H1 (cell line): ENCODE measurements at regions not wholly inside any gene's neighbourhood (a gene's known extent, or its start where the extent isn't known, plus 50 kb on each side); places are given as distances from the start of the nearest gene placed in this dataset.

Experiments used
- CTCF ChIA-PET: fragments of 300-600 bp; sonication (Branson Sonifier 250); formaldehyde crosslinking; loops from one replicate; lab custom pipeline; 2021; ENCODE audit not compliant: partially characterized antibody; lab: Charles Lee
- POLR2A ChIA-PET: fragments of 300-600 bp; sonication (Branson Sonifier 250); formaldehyde crosslinking; loops from one replicate; lab custom pipeline; 2021; ENCODE audit warnings: inconsistent platforms; ENCODE audit not compliant: partially characterized antibody; lab: Charles Lee
- DNase-seq, 2 experiments: peaks; one replicate each; pipeline versions ENCODE4 v3.0.0 to v3.0.0-alpha.2; 2010 to 2022; ENCODE audit warnings: low spot score in 2 of 2, low read depth in 1 of 2, mixed read lengths in 1 of 2
- FAIRE-seq: peaks from 2 replicates; lab custom pipeline; 2011; peaks lifted over from hg19 to GRCh38; lab: Jason Lieb, UNC
- H2AFZ ChIP-seq: 2 replicates; pipeline ENCODE4 v1.8.1; 2012; ENCODE audit warnings: low read length, inconsistent platforms
- H2AK5ac ChIP-seq: 2 replicates; pipeline ENCODE4 v1.6.1; 2013; ENCODE audit warnings: low read depth, low read length
- H2BK120ac ChIP-seq: replicated peaks from 2 replicates; pipeline ENCODE3; 2013; ENCODE audit warnings: low read depth, low read length, inconsistent platforms
- H2BK12ac ChIP-seq: 2 replicates; pipeline ENCODE4 v1.6.1; 2013; ENCODE audit warnings: low read depth, low read length
- H2BK15ac ChIP-seq: 2 replicates; pipeline ENCODE4 v1.6.1; 2013; ENCODE audit warnings: low read length
- H2BK20ac ChIP-seq: 2 replicates; pipeline ENCODE4 v1.6.1; 2013; ENCODE audit warnings: low read length
- H2BK5ac ChIP-seq: 2 replicates; pipeline ENCODE4 v1.6.1; 2013; ENCODE audit warnings: low read depth, low read length
- H3K14ac ChIP-seq: 2 replicates; pipeline ENCODE4 v1.6.1; 2013; ENCODE audit warnings: inconsistent platforms; ENCODE audit not compliant: insufficient read length
- H3K18ac ChIP-seq: 2 replicates; pipeline ENCODE4 v1.6.1; 2013; ENCODE audit warnings: low read length; ENCODE audit errors: extremely low read depth
- H3K23ac ChIP-seq: 2 replicates; pipeline ENCODE4 v1.6.1; 2013; ENCODE audit warnings: inconsistent platforms; ENCODE audit not compliant: insufficient read length
- H3K23me2 ChIP-seq: 2 replicates; pipeline ENCODE4 v1.6.1; 2013; ENCODE audit warnings: low read depth, low read length
- H3K27ac ChIP-seq: 2 replicates; pipeline ENCODE4 v1.6.1; 2011; ENCODE audit warnings: low read depth, low read length, inconsistent platforms
- H3K27me3 ChIP-seq, 4 experiments: replicated peaks in 1 of 4; 1 replicate in 1 of 4; 2 replicates in 3 of 4; pipeline versions ENCODE4 v1.6.1 to v1.8.1; 2011 to 2013; ENCODE audit warnings: low read length in 3 of 4, mild to moderate bottlenecking in 3 of 4, inconsistent platforms in 2 of 4, mixed read lengths in 2 of 4, moderate library complexity in 1 of 4; ENCODE audit not compliant: control insufficient read depth in 3 of 4, insufficient read depth in 3 of 4; ENCODE audit errors: extremely low read depth in 1 of 4
- H3K36me3 ChIP-seq, 4 experiments: 2 replicates each; pipeline versions ENCODE4 v1.6.1 to v1.8.1; 2011 to 2013; ENCODE audit warnings: mild to moderate bottlenecking in 4 of 4, low read length in 3 of 4, moderate library complexity in 2 of 4, control low read depth in 1 of 4, inconsistent platforms in 1 of 4; ENCODE audit not compliant: insufficient read depth in 4 of 4, control insufficient read depth in 2 of 4
- H3K4ac ChIP-seq: replicated peaks from 2 replicates; pipeline ENCODE3; 2013; ENCODE audit warnings: low read length, low read depth, mixed read lengths, inconsistent platforms; ENCODE audit not compliant: insufficient read length
- H3K4me1 ChIP-seq, 4 experiments: replicated peaks in 1 of 4; 1 replicate in 1 of 4; 2 replicates in 3 of 4; pipeline versions ENCODE4 v1.6.1 to v1.8.1; 2011 to 2013; ENCODE audit warnings: low read length in 3 of 4, inconsistent platforms in 2 of 4, mixed read lengths in 1 of 4; ENCODE audit not compliant: insufficient read depth in 4 of 4, control insufficient read depth in 3 of 4
- H3K4me2 ChIP-seq, 2 experiments: 2 replicates each; pipeline versions ENCODE4 v1.6.1 to v1.8.1; 2011 to 2013; ENCODE audit warnings: low read depth in 2 of 2, low read length in 2 of 2, control low read depth in 1 of 2, inconsistent platforms in 1 of 2, mild to moderate bottlenecking in 1 of 2; ENCODE audit not compliant: insufficient read depth in 1 of 2
- H3K4me3 ChIP-seq, 4 experiments: fragments of 200-600, 300-600 bp in 1 of 4; sonication (generic), shearing (Covaris generic), sonication (Bioruptor Twin) in 1 of 4; 2 replicates each; pipeline versions ENCODE4 v1.5.1 to v1.8.1; 2011 to 2016; ENCODE audit warnings: low read length in 4 of 4, low read depth in 3 of 4, control low read depth in 2 of 4, inconsistent platforms in 2 of 4, mild to moderate bottlenecking in 2 of 4, mixed read lengths in 1 of 4, moderate library complexity in 1 of 4; ENCODE audit not compliant: insufficient read depth in 2 of 4; ENCODE audit errors: extremely low read depth in 1 of 4
- H3K56ac ChIP-seq: replicated peaks from 2 replicates; pipeline ENCODE3; 2013; ENCODE audit warnings: low read depth, mild to moderate bottlenecking, mixed read lengths, low read length, inconsistent platforms; ENCODE audit not compliant: insufficient read length
- H3K79me1 ChIP-seq: 2 replicates; pipeline ENCODE4 v1.6.1; 2013; ENCODE audit warnings: low read depth, low read length, control low read depth
- H3K79me2 ChIP-seq, 2 experiments: 2 replicates each; pipeline versions ENCODE4 v1.6.1 to v1.8.1; 2012 to 2013; ENCODE audit warnings: low read length in 2 of 2, mild to moderate bottlenecking in 2 of 2, inconsistent platforms in 1 of 2; ENCODE audit not compliant: insufficient read depth in 2 of 2, control insufficient read depth in 1 of 2
- H3K9ac ChIP-seq, 4 experiments: replicated peaks in 1 of 4; 1 replicate in 1 of 4; 2 replicates in 3 of 4; pipeline versions ENCODE4 v1.6.1 to v1.8.1; 2011 to 2013; ENCODE audit warnings: low read depth in 3 of 4, low read length in 3 of 4, control low read depth in 2 of 4, mild to moderate bottlenecking in 2 of 4, moderate library complexity in 2 of 4, inconsistent platforms in 1 of 4; ENCODE audit errors: extremely low read depth in 1 of 4
- H3K9me3 ChIP-seq, 2 experiments: 2 replicates each; pipeline versions ENCODE4 v1.6.1 to v1.8.1; 2012 to 2013; ENCODE audit warnings: mild to moderate bottlenecking in 2 of 2, moderate library complexity in 2 of 2, control low read depth in 1 of 2, inconsistent platforms in 1 of 2, low read depth in 1 of 2, low read length in 1 of 2, mixed read lengths in 1 of 2; ENCODE audit not compliant: insufficient read depth in 2 of 2
- H4K20me1 ChIP-seq, 2 experiments: replicated peaks in 1 of 2; 2 replicates each; pipeline versions ENCODE3 to v1.8.1; 2011 to 2013; ENCODE audit warnings: inconsistent platforms in 2 of 2, low read length in 2 of 2, mild to moderate bottlenecking in 1 of 2; ENCODE audit not compliant: insufficient read depth in 2 of 2, control insufficient read depth in 1 of 2
- H4K5ac ChIP-seq: 2 replicates; pipeline ENCODE4 v1.6.1; 2013; ENCODE audit warnings: low read length, low read depth, mixed read lengths, inconsistent platforms; ENCODE audit not compliant: insufficient read length
- H4K8ac ChIP-seq: 2 replicates; pipeline ENCODE4 v1.8.0; 2013; ENCODE audit warnings: mild to moderate bottlenecking, moderate library complexity, low read length, inconsistent platforms; ENCODE audit not compliant: insufficient read depth; ENCODE audit errors: extremely low read depth
- H4K91ac ChIP-seq: replicated peaks from 2 replicates; pipeline ENCODE3; 2013; ENCODE audit warnings: low read length, mixed read lengths, inconsistent platforms; ENCODE audit not compliant: insufficient read length
- BACH1 ChIP-seq: IDR thresholded peaks from 2 replicates; pipeline ENCODE4 v1.6.1; 2012; ENCODE audit warnings: low read length, improper control_type of control experiment
- CEBPB ChIP-seq: IDR thresholded peaks from 2 replicates; pipeline ENCODE4 v1.6.1; 2012; ENCODE audit warnings: low read depth, low read length
- CHD1 ChIP-seq: IDR thresholded peaks from 2 replicates; pipeline ENCODE4 v1.6.1; 2012; ENCODE audit warnings: low read depth, low read length, improper control_type of control experiment
- CHD2 ChIP-seq: IDR thresholded peaks from 2 replicates; pipeline ENCODE4 v1.6.1; 2012; ENCODE audit warnings: low read length, improper control_type of control experiment
- CTBP2 ChIP-seq: IDR thresholded peaks from 2 replicates; pipeline ENCODE4 v1.7.0; 2011; ENCODE audit warnings: borderline replicate concordance, mild to moderate bottlenecking, moderate library complexity, mixed read lengths, low read length; ENCODE audit not compliant: insufficient read depth, insufficient read length
- EGR1 ChIP-seq: IDR thresholded peaks from 2 replicates; pipeline ENCODE4 v1.6.1; 2011; ENCODE audit warnings: low read depth, low read length, borderline replicate concordance
- POLR2A ChIP-seq, 2 experiments: IDR thresholded peaks; 1 replicate in 1 of 2; 2 replicates in 1 of 2; pipeline ENCODE4 v1.6.1; 2011; ENCODE audit warnings: low read depth in 2 of 2, low read length in 2 of 2, mild to moderate bottlenecking in 2 of 2; ENCODE audit errors: control extremely low read depth in 1 of 2
- POU5F1 ChIP-seq: IDR thresholded peaks from 2 replicates; pipeline ENCODE4 v1.6.1; 2011; ENCODE audit warnings: low read depth, mild to moderate bottlenecking, low read length, moderate library complexity
- SIX5 ChIP-seq: IDR thresholded peaks from 2 replicates; pipeline ENCODE4 v1.6.1; 2011; ENCODE audit warnings: mild to moderate bottlenecking, low read depth, low read length
- SP4 ChIP-seq: IDR thresholded peaks from 2 replicates; pipeline ENCODE4 v1.6.1; 2012; ENCODE audit warnings: low read length, inconsistent platforms
- SRF ChIP-seq: IDR thresholded peaks from 2 replicates; pipeline ENCODE4 v1.6.1; 2011; ENCODE audit warnings: mild to moderate bottlenecking, low read depth, low read length, moderate library complexity
- TAF7 ChIP-seq: optimal IDR thresholded peaks from 2 replicates; pipeline ENCODE3; 2011; ENCODE audit warnings: low read depth, mild to moderate bottlenecking, inconsistent platforms, low read length, moderate library complexity, borderline replicate concordance
- WGBS, 2 experiments: shearing (Covaris generic) in 1 of 2; methylation state at CpG; one replicate each; pipeline versions ENCODE4 v1.1.6 to v1.1.7; 2013 to 2015; ENCODE audit warnings: low lambda C conversion rate in 2 of 2, mixed read lengths in 2 of 2, inconsistent platforms in 1 of 2, low coverage in 1 of 2, missing lambda C conversion rate in 1 of 2; ENCODE audit not compliant: insufficient replicate concordance in 2 of 2, insufficient coverage in 1 of 2, insufficient read length in 1 of 2; ENCODE audit errors: extremely low coverage in 1 of 2, missing lambda C conversion rate in 1 of 2; 5-methylcytosine and 5-hydroxymethylcytosine counted together
- TF ChIP-seq, protein P1 (sequence below): IDR thresholded peaks from 2 replicates; pipeline ENCODE4 v1.6.1; 2012; ENCODE audit warnings: low read length, inconsistent platforms
- TF ChIP-seq, protein P2 (sequence below): IDR thresholded peaks from 2 replicates; pipeline ENCODE4 v1.6.1; 2011; ENCODE audit warnings: low read length, improper control_type of control experiment

DNA sequence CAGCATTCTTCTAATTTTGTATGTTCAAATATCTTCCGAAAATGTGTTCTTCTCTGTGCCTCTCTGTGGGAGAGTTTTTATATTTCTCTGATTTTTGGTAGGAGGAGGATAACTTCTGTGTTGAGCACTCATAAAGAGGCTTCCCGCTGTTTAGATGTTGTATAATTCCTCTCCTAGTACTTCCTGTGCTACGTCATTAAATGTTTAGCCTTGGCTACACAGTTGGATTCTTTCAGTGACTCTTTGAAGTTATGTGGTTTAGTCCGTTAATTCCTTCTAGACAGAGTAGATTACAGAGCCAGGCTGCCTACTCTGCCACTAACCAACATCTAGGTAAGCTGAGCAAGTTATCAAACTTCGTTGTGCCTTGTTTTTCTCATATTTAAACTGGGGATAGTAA lies 302.6 kb downstream of the OSTF1 start:
- no peaks in the 10 kb centered on the region for H3K27me3 ChIP-seq
- no peak overlapping the region for H3K9ac ChIP-seq
- H3K79me2 ChIP-seq: no peaks in the 10 kb centered on the region
- H2BK15ac ChIP-seq: no peak overlapping the region
- no peak overlapping the region for H2AFZ ChIP-seq
- no peak overlapping the region for H3K4me3 ChIP-seq
- H3K23me2 ChIP-seq: no peaks in the 10 kb centered on the region; the same call in 1 of the 2 replicates
- no peak overlapping the region for H3K56ac ChIP-seq
- no peak overlapping the region for H4K91ac ChIP-seq
- no peak overlapping the region for H3K27ac ChIP-seq
- H2BK120ac ChIP-seq: no peak overlapping the region
- CTCF ChIA-PET: no interaction called here
- POLR2A ChIA-PET: no interaction called here
- no peak overlapping the region for H3K4ac ChIP-seq
- H2BK20ac ChIP-seq: no peak overlapping the region
- no peaks in the 10 kb centered on the region for H3K79me1 ChIP-seq
- no peaks in the 10 kb centered on the region for H3K4me1 ChIP-seq
- FAIRE-seq: no peak
- no peaks in the 10 kb centered on the region for H3K9me3 ChIP-seq
- no peak overlapping the region for H3K18ac ChIP-seq
- H3K23ac ChIP-seq: no peak overlapping the region
- no peak for DNase-seq
- WGBS, 2 experiments: 89% methylated on average over 5 of the region's 5 CpGs; no CpG with 5 or more reads in 1 of the 2 experiments
- no peak overlapping the region for H4K5ac ChIP-seq
- H4K20me1 ChIP-seq: no peaks in the 10 kb centered on the region
- H2AK5ac ChIP-seq: no peak overlapping the region
- no peak overlapping the region for H3K14ac ChIP-seq
- no peak overlapping the region for H3K4me2 ChIP-seq
- no peak overlapping the region for H4K8ac ChIP-seq
- H2BK12ac ChIP-seq: no peak overlapping the region
- no peaks in the 10 kb centered on the region for H3K36me3 ChIP-seq
- H2BK5ac ChIP-seq: no peak overlapping the region
- TF ChIP-seq POLR2A (IDR thresholded peaks at IDR 0.05; ENCODE audit: control extremely low read depth in 1 of 2, low read depth in 2 of 2, low read length in 2 of 2) (no peak), CHD1 (no peak), POU5F1 (no peak), CTBP2 (no peak), SP4 (no peak), CHD2 (no peak), TAF7 (no peak), EGR1 (no peak), SRF (no peak), CEBPB (no peak), SIX5 (no peak), BACH1 (no peak)
- TF ChIP-seq, protein P1, sequence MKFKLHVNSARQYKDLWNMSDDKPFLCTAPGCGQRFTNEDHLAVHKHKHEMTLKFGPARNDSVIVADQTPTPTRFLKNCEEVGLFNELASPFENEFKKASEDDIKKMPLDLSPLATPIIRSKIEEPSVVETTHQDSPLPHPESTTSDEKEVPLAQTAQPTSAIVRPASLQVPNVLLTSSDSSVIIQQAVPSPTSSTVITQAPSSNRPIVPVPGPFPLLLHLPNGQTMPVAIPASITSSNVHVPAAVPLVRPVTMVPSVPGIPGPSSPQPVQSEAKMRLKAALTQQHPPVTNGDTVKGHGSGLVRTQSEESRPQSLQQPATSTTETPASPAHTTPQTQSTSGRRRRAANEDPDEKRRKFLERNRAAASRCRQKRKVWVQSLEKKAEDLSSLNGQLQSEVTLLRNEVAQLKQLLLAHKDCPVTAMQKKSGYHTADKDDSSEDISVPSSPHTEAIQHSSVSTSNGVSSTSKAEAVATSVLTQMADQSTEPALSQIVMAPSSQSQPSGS: no peak
- TF ChIP-seq, protein P2, sequence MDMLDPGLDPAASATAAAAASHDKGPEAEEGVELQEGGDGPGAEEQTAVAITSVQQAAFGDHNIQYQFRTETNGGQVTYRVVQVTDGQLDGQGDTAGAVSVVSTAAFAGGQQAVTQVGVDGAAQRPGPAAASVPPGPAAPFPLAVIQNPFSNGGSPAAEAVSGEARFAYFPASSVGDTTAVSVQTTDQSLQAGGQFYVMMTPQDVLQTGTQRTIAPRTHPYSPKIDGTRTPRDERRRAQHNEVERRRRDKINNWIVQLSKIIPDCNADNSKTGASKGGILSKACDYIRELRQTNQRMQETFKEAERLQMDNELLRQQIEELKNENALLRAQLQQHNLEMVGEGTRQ: no peak
